GM18507 (cell line): ENCODE measurements at regions not wholly inside any gene's neighbourhood (a gene's known extent, or its start where the extent isn't known, plus 50 kb on each side); places are given as distances from the start of the nearest gene placed in this dataset.

ENCODE experiments used
- DNase-seq: peaks from one replicate; pipeline ENCODE4 v3.0.0; 2011; ENCODE audit warnings: low read depth; ENCODE audit not compliant: insufficient read length; ENCODE audit errors: extremely low spot score
- FAIRE-seq: peaks from 2 replicates; lab custom pipeline; 2011; peaks lifted over from hg19 to GRCh38; lab: Jason Lieb, UNC

DNA sequence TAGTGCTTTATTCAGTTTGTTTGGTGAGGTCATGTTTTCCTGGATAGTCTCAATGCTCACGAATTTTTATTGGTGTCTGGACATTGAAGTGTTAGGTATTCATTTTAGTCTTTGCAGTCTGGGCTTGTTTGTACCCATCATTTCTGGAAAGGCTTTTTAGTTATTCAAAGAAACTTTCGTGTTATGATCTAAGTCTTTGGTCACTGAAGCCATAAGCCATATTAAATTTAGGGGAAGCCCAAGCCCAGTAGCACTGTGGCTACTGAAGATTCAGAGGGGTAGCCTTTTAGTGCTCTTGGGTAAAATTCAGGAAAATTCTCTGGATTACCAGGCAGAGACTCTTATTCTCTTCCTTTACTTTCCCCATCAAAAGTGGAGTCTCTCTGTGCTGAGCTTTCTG, 56.2 kb upstream of the PEX5L start:
- DNase-seq (no peak), FAIRE-seq (no peak)

DNA sequence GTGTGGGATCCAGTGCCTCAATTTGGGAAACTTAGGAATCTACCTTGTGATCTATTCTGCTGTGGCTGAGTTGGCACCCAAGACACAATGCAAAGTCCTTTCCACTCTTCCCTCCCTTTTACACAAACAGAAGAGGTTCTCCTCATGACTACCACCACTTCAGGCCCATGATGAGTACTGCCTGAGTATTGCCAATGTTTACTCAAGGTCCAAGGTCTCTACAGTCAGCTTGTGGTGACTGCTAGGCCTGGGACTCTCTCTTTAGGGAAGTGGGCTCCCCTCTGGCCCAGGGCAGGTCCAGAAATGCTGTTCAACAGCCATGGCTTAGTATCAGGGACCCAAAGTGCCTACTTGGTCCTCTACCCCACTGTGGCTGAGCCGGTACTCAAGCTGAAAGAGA, 56.8 kb upstream of the PEX5L start:
- no peak for DNase-seq
- FAIRE-seq, result no peak

DNA sequence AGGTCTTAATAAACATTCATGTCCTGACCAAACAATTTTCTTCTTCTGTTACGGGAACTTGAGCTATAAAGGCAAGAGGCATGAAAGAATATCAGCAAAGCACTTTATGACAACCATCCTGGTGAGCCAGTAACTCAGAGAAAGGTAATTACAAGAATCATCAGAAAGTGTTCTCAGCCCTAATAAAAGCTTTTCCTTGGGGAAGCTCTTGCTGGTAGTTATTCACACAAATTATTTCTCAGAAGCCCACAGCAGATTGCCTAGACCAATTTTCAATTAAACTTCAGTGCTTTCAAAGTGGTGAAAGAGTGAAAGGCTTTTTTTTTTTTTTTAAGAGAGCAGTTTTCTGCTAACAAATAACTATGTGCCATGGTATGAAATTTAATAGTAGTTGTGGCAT, 60.9 kb upstream of the PEX5L start:
- FAIRE-seq (no peak), DNase-seq (no peak)

DNA sequence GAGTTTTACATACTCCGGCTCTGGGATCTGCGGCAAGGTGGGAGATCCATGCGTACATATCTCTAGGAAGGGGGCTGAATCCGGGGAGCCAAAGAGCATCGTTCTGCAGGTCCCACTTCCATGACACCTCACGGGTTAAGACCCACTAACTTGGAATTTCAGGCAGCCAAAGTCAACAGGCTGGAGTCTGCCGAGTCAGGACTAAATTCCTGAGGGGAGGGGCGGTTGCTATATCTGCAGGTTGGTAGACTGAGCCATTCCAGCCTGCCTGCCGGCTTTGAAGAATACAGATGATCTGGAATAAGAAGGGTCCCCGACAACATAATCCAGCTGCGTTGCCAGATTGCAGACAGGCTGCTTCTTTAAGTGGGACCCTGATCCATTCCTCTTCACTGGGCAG, 65.4 kb upstream of the PEX5L start:
- no peak for DNase-seq

DNA sequence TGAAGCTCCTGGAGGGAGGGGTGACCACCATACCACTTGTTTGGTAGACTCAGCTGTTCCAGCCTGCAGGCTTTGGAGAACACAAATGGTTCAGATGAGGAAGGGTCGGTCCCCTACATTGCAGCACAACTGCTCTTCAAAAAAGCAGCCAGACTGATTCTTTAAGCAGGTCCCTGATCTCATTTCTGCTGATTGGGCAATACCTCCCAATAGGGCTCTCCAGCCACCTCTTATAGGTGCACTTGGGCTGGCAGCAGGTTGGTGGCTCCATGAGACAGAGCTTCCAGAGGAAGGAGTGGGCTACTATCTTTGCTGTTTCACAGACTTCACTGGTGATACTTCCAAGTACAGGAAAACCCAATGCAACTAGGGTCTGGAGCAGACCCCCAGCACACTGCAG, 65.9 kb upstream of the PEX5L start:
- FAIRE-seq (no peak), DNase-seq (no peak)

More for the DNA sequence above, 65.4 kb upstream of the PEX5L start:
- no peak for FAIRE-seq

DNA sequence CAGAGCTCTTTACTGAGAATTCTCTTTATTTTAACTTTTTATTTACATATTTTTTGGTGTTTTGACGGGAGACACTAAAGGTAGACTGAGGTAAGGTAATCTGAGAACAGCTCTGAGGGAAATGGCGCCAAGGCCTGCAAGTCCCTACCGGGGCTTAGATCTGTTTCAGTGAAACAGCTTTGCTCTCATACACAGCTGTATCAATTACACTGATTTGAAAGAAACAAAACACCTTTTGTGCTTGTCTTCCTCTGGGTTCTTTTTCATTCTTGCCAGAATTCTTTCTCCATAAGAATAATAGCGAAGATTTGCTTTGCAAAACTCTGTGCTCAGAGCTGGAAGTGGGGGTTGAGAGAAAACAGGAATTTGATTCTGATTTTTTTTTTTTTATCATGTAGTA, 79.5 kb upstream of the PEX5L start:
- no peak for DNase-seq
- no peak for FAIRE-seq

DNA sequence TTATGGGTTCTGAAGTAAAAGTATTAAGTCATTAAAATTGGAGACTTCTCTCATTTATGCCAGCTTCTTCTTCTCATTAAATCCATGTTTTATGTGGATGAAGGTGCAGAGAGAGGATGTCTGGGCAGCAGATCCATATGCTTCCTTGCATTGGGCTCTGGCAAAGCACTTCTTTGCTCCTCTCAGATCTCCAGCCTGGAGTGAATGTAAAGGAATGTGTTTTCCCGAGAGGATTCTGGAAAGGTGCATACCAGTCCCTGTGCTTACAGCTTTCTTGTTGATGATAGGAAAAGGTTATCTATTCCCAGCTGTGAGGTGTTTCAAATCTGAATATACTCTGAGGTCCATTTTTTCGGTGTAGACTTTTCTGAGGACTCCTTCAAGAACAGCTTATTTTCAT, 79.9 kb upstream of the PEX5L start:
- no peak for FAIRE-seq
- no peak for DNase-seq

DNA sequence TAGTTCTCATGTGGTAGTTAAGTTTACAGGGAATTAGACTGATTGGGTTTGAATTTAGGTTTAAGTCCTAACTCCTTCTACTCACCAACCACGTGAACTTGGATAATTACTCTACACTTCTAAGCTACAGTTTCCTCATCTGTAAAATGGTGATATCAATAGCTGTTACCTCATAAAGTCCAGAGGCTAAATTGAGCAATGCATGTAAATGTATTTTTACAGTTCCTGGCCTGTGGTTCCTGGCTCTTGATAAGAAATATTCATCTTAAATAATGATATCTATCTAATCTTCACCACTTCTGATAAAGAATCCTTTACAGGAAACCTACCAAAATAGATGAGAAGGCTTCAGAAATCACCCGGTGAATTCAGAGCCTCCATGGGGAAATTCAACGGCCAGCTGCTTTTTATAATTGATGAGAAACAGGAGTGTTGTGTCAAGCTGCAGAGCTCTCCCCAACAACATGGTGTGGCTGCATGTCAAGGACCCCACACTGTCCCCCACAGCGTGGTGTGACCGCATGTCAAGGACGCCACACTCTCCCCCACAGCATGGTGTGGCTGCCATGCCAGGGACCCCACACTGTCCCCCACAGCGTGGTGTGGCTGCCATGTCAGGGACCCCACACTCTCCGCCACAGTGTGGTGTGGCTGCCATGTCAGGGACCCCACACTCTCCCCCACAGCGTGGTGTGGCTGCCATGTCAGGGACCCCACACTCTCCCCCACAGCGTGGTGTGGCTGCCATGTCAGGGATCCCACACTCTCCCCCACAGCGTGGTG, 80.8 kb upstream of the PEX5L start:
- FAIRE-seq (no peak), DNase-seq (no peak)

DNA sequence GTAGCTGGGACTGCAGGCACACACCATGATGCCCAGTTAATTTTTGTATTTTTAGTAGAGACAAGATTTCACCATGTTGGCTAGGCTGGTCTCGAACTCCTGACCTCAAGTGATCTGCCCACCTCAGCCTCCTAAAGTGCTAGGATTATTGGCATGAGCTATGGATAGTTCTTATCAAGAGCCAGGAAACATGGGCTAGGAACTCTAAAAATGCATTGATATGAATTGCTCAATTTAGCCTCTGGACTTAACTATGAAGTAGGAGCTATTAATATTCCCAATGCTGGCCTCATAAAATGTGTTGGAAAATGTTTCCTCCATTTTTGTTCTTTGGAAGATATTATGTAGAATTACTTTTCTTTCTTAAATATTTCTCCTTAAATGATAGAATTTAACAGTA, 82.8 kb upstream of the PEX5L start:
- FAIRE-seq (no peak), DNase-seq (no peak)

DNA sequence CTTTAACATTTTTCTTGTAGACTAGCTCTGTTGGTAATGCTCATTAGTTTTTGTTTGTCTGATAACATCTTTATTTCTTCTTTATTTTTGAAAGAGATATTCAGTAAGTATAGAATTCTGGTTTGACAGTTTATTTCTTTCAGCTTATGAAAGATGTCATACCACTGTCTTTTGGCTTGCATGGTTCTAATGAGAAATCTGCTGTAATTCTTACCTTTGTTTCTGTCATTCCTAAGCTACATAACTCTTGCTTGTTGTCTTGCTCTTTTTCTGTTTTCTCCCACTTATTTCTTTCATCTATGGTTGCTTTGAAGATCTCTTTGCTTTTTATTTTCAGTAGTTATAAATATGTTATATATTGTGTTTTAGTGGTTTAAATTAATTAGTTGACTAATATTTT, 87.2 kb upstream of the PEX5L start:
- FAIRE-seq (no peak), DNase-seq (no peak)

DNA sequence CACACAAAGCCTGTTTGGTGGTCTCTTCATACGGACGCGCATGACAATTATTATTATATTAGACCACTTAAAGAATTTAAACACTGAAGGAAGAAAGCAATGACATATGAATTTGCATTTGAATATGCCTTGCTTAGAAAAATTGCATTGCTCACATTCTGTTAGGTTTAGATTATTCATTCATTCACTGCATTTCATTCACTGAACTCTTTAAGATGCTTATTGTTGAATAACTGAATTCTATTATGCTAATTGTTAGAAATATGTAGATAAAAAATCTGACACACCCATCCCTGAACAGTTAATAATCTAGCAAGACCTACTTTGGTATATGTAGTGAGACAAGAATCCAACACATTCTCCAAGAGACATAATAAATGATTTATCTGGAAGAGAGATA, 94.4 kb upstream of the PEX5L start:
- FAIRE-seq, result no peak
- no peak for DNase-seq

DNA sequence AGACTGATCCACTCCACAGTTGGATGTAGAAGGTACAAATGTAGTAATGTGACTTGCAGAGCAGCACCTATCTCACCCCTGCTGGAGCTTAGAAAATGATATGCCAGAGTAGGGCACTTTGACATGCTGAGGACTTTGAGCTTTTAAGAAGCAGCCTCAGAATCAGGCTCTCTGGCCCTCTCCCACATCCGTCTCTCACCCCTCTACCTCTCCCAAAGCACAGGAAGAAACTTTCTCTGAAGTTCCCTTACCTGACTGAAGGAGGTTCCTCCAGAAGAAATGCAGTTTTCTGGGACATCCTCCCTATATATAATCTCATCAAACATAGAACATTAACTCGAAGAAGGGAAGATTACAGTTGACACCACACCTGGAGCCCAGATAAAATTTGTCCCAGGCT, 98.4 kb upstream of the PEX5L start:
- no peak for FAIRE-seq
- no peak for DNase-seq

DNA sequence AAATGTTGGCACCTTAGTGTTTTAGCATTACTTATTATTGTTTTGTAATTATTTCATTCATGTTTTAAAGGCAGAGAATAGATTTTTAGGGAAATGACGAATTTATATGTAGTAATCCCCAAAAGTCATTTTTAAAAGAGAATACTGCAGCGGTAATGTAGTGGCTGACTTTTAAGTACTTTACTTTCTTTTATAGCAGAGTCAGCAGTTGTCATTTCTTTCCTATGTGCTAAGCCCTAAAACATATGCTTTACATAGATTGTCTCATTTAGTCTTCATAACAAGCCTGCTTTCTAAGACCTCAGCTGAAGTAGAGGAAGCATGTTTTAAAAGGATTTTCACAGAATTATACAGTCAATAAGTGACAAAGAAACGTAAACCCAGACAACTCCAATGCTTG, 102.1 kb upstream of the PEX5L start:
- FAIRE-seq, result no peak
- no peak for DNase-seq

DNA sequence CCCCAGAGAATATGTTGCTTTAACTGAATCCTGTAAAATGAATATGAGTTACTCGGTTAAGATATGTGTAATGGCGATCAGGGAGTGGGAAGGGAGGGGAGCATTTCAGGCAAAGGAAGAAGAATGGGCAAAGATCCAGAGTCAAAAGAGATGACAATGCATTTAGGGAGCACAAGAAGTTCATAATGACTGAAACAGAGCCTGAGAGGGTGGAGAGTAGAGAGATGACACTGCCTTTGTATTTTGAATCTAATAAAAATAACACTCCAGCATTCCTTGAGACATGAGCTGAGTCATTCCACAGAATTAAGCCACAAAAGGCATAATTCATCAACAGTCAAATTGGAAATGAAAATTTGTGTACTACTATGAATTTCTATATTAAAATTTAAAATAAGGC, 105.3 kb upstream of the PEX5L start:
- FAIRE-seq, result no peak
- DNase-seq, result no peak

DNA sequence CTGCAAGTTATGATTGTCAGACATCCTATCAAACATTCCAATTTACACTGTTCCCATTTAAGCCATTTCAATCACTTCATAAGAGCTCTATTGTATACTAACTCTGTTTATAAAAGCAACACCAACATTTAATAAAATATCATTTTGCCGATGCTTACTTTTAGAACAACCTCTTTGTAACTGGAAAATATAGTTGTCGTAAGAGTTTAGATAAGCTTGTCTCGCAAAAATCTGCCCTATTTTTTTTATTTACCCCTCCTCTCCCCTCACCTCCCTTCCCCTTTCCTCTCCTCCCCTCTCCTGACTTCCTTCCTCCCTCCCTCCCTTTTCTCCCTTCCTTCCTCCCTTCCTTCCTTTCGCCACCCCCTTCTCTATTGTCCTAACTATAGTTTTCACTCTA, 105.7 kb upstream of the PEX5L start:
- FAIRE-seq (no peak), DNase-seq (no peak)

DNA sequence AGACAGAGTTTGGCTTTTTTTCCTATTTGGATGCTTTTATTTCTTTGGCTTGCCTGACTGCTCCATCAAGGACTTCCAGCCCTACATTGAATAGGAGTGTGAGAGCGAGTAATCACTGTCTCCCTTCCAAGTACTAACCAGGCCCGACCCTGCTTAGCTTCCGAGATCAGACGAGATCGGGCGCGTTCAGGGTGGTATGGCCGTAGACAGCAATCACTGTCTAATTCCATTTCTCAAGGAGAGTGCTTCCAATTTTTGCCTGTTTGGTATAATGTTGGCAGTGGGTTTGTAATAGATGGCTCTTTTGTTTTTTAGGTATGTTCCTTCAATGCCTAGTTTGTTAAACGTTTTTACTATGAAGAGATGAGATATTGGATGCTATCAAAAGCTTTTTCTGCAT, 125.0 kb upstream of the PEX5L start:
- DNase-seq (no peak), FAIRE-seq (no peak)

DNA sequence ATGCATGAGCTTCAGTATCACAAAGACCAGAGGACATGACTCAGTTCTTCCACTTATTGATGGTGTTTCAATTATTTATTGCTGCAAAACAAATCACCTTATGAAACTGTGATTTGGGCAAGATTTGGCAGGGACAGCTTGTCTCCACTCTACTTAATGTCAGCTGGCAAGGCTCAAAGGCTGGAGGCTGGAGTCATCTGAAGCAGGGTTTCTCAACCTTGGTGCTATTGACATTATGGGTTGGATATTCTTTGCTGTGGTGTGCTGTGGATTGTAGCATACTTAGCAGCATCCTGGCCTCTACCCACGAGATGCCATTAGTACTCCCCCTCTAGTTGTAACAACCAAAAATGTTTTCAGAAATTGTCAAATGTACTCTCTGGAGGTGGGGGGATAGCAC, 138.8 kb upstream of the PEX5L start:
- DNase-seq (no peak), FAIRE-seq (no peak)

DNA sequence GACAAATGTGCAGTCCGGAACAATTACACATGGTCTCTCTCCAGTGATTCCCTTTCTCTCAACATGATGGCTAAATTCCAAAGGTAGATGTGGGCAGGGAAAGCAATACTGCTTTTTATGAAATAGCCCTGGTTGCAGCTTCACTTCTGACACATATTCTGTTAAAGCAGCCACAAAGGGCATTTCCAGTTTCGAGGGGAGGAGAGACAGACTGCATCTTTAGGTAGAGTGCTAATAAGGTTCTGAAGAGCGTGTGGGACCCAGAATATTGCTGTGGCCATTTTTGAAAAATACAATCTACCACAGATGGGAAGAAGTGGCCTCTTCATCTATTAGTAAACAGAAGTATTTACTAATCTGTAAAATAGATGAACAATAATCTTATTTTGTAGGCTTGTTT, 139.3 kb upstream of the PEX5L start:
- DNase-seq (no peak), FAIRE-seq (peak; percentile 54)

DNA sequence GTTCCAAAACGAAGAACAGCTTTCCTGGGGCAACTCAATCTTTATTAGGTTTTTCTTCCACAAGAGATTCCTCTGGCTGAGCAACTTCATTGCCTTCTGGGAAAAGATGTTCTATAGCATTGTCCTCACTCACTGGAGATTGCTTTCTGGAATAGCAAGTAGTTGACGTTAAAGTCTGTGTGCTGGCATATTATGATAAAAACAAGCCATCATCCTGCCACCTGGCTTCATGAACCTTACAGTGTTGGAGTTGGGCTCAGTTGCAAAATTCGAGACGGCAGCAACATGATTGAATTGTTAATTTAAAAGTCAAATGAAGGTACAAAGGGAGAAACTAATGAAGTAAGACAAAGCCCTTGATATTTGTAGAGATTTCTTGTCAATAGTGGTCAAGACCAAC, 140.5 kb upstream of the PEX5L start:
- no peak for DNase-seq
- FAIRE-seq, result no peak

DNA sequence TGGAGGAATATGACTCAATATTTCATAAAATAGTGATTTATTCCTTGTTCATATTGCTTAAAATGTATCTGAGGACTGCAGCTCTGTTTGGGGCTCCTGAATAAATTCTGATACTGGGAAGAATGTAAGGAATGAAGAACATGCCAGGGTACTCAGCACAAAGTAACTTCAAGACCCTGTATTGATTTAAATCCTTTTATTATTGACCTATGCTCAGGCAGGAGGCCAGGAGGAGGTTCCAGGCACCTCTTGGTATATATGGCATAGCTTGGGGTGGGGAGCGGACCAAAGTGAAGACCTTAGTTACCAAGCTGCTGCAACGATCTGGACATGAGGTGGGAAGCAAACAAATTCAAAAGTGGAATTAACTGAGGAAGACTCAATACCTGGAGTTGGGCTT, 142.8 kb upstream of the PEX5L start:
- no peak for FAIRE-seq
- no peak for DNase-seq

DNA sequence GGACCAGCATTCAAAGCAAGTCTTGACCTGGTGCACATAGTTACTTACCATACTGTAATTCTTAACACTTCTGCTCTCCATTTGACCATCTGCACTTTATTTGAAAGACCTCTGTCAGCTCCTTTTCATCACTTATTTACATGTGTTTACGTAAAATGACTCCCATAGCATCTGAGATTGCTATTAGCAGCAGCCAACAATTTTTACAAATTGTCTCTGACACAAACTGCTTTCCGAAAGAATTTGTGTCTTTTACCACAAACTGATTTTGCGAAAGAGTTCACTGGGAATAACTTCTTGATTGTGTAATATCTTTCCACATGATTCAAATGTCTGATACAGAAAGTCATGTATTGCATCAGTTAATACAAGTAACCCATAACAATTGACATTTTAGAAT, 144.1 kb upstream of the PEX5L start:
- no peak for DNase-seq
- no peak for FAIRE-seq

DNA sequence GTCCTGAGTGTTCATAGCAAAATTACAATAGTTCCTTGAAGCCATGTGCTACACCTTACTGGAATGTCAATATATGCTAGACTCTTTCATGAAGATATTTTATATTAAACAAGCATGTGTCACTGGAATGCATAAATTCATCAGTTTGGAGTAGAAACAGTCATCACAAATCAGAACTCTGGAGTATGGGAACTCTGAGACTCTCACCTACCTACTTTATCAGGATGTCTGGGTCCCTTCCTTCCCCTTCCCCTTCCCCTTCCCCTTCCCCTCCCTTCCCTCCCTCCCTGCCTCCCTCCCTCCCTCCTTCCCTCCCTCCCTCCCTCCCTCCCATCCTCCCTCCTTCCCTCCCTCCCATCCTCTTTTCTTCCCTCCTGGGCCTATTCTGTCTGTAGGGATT, 144.7 kb upstream of the PEX5L start:
- FAIRE-seq (no peak), DNase-seq (no peak)
